ENCODE measurements at regions not wholly inside any gene's neighbourhood (a gene's known extent, or its start where the extent isn't known, plus 50 kb on each side); places are given as distances from the start of the nearest gene placed in this dataset.

DNA sequence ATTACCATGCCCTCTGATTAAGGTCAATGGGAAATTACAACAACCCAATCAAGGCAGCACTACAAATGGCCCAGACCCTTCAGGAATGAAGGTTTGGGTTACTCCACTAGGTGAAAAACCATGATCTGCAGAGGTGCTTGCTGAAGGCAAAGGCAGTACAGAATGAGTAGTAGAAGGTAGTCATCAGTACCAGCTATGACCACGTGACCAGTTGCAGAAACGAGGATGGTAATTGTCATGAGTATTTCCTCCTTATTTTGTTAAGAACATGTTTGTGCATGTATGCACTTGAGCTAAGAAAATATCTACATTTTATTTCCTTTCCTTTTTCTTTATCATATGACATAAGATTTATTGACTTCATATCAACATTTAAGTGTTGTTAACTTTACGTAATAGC is 607.1 kb downstream of the KCNT2 start:
- no peak for TF ChIP-seq POLR2A (IDR thresholded peaks at IDR 0.05; ENCODE audit: low read depth, low read length)
- no peak for TF ChIP-seq POU2F2 (IDR thresholded peaks at IDR 0.05; ENCODE audit: low read depth, low read length)
